HepG2 (cell line): ENCODE measurements at regions not wholly inside any gene's neighbourhood (a gene's known extent, or its start where the extent isn't known, plus 50 kb on each side); places are given as distances from the start of the nearest gene placed in this dataset.

ENCODE experiments used
- ATAC-seq: fragments of 200-7000 bp; cut with Tn5 transposase; 3 replicates; pipeline ENCODE4 v1.9.1; 2020; ENCODE audit warnings: mild to moderate bottlenecking, moderate library complexity
- BruUV-seq: library from RNA; stranded (reverse); fragments of 400-500 nt; replicated peaks from 2 replicates; lab custom pipeline; 2021; lab: Mats Ljungman, UMichigan
- CTCF ChIA-PET: fragments of 300-600 bp; formaldehyde crosslinking; extraction: SDS; loops from one replicate; lab custom pipeline; 2021; ENCODE audit warnings: low total read pairs, inconsistent platforms, low intra/inter-chr PET ratio; lab: Yijun Ruan, JAX
- POLR2A ChIA-PET: fragments of 350-600 bp; sonication (Branson Sonifier 250); formaldehyde crosslinking; loops from one replicate; lab custom pipeline; 2020; ENCODE audit warnings: antibody characterized with exemption, inconsistent platforms; lab: Yijun Ruan, JAX
- DNase-seq: peaks from one replicate; pipeline ENCODE4 v3.0.0-alpha.2; 2015; ENCODE audit warnings: low spot score
- FAIRE-seq: peaks from 3 replicates; lab custom pipeline; 2011; peaks lifted over from hg19 to GRCh38; lab: Jason Lieb, UNC
- H2AFZ ChIP-seq: one replicate; pipeline ENCODE4 v1.6.1; 2011; ENCODE audit warnings: low read length, inconsistent platforms
- H3K27ac ChIP-seq: fragments of 300-600 bp; 3 replicates; pipeline ENCODE4 v1.8.0; 2011; ENCODE audit warnings: mixed run types, mild to moderate bottlenecking, mixed read lengths, low read length, inconsistent platforms; ENCODE audit not compliant: insufficient read depth; ENCODE audit errors: extremely low read length
- H3K27me3 ChIP-seq, 2 experiments: fragments of 200-600 bp in 1 of 2; 2 replicates in 1 of 2; 3 replicates in 1 of 2; pipeline versions ENCODE4 v1.6.0 to v1.8.0; 2011; ENCODE audit warnings: low read length in 2 of 2, mild to moderate bottlenecking in 2 of 2, moderate library complexity in 2 of 2, inconsistent platforms in 1 of 2; ENCODE audit not compliant: insufficient read depth in 2 of 2, control insufficient read depth in 1 of 2
- H3K36me3 ChIP-seq, 2 experiments: fragments of 200-600 bp in 1 of 2; replicated peaks in 1 of 2; 2 replicates in 1 of 2; 3 replicates in 1 of 2; pipeline versions ENCODE4 v1.5.1 to v1.8.0; 2011; ENCODE audit warnings: low read length in 2 of 2, inconsistent platforms in 1 of 2; ENCODE audit not compliant: insufficient read depth in 2 of 2, control insufficient read depth in 1 of 2
- H3K4me1 ChIP-seq: 2 replicates; pipeline ENCODE4 v1.5.1; 2012; ENCODE audit warnings: low read length, inconsistent platforms; ENCODE audit not compliant: insufficient read depth
- H3K4me2 ChIP-seq: 2 replicates; pipeline ENCODE4 v1.6.0; 2011; ENCODE audit warnings: low read depth, low read length, inconsistent platforms
- H3K4me3 ChIP-seq, 3 experiments: fragments of 200-600 bp in 1 of 3; sonication (generic), shearing (Covaris generic) in 1 of 3; replicated peaks in 1 of 3; 2 replicates each; pipeline ENCODE4 v1.5.1; 2011 to 2016; ENCODE audit warnings: low read length in 3 of 3, inconsistent platforms in 2 of 3, low read depth in 2 of 3, mild to moderate bottlenecking in 2 of 3, control low read depth in 1 of 3, mixed read lengths in 1 of 3; ENCODE audit not compliant: insufficient read depth in 1 of 3
- H3K79me2 ChIP-seq: one replicate; pipeline ENCODE4 v1.6.1; 2011; ENCODE audit warnings: low read length, inconsistent platforms; ENCODE audit not compliant: insufficient read depth
- H3K9ac ChIP-seq: 2 replicates; pipeline ENCODE4 v1.6.0; 2011; ENCODE audit warnings: mild to moderate bottlenecking, low read depth, low read length, inconsistent platforms; ENCODE audit not compliant: insufficient read depth
- H3K9me3 ChIP-seq: 2 replicates; pipeline ENCODE4 v1.5.1; 2012; ENCODE audit warnings: mild to moderate bottlenecking, low read length
- H4K20me1 ChIP-seq: 2 replicates; pipeline ENCODE4 v1.6.0; 2011; ENCODE audit warnings: inconsistent platforms, mild to moderate bottlenecking, low read length, moderate library complexity; ENCODE audit not compliant: insufficient read depth
- ATF7 ChIP-seq, 2 experiments: fragments of 450-650 bp in 1 of 2; sonication (generic) in 1 of 2; formaldehyde crosslinking in 1 of 2; IDR thresholded peaks; 2 replicates each; pipeline versions ENCODE4 v1.4.0 to v1.6.1; 2016 to 2020; ENCODE audit warnings: antibody characterized with exemption in 1 of 2, mild to moderate bottlenecking in 1 of 2, missing genetic modification reagents in 1 of 2
- CREB1 ChIP-seq, 2 experiments: fragments of 450-650 bp in 1 of 2; IDR thresholded peaks; 2 replicates each; pipeline ENCODE4 v1.6.1; 2016 to 2017; ENCODE audit warnings: control low read depth in 1 of 2, mild to moderate bottlenecking in 1 of 2, missing compliant biosample characterization in 1 of 2, missing genetic modification characterization in 1 of 2
- GATAD2A ChIP-seq: IDR thresholded peaks from 2 replicates; pipeline ENCODE4 v1.6.1; 2016
- MTF2 ChIP-seq: sonication (generic); formaldehyde crosslinking; IDR thresholded peaks from 2 replicates; pipeline ENCODE4 v1.5.0; 2020; ENCODE audit warnings: missing genetic modification reagents, borderline replicate concordance
- PBX3 ChIP-seq: sonication (generic); formaldehyde crosslinking; IDR thresholded peaks from 2 replicates; pipeline ENCODE4 v1.8.1; 2023; ENCODE audit warnings: missing genetic modification reagents, inconsistent platforms, borderline replicate concordance
- ZNF549 ChIP-seq: sonication (generic); formaldehyde crosslinking; IDR thresholded peaks from 2 replicates; pipeline ENCODE4 v1.5.0; 2020; ENCODE audit warnings: missing genetic modification reagents
- ZNF564 ChIP-seq: sonication (generic); formaldehyde crosslinking; IDR thresholded peaks from 2 replicates; pipeline ENCODE4 v1.8.1; 2023; ENCODE audit warnings: mild to moderate bottlenecking, missing genetic modification reagents
- WGBS: methylation state at CpG from one replicate; pipeline ENCODE4 v1.1.6; 2017; ENCODE audit warnings: low lambda C conversion rate; 5-methylcytosine and 5-hydroxymethylcytosine counted together
- in situ Hi-C: cut with HindIII; loops from 2 replicates; pipeline ENCODE4 v1.10.0; 2017; ENCODE audit warnings: low pct_unique_long_range_greater_than_20kb; ENCODE audit not compliant: extremely low pct_ligation_motif_present
- intact Hi-C: fragments of 100-400 bp; cut with micrococcal nuclease; formaldehyde crosslinking; loops from one replicate; pipeline ENCODE4 v1.10.0; 2022; ENCODE audit not compliant: unreplicated experiment

- no TSS peak for BruUV-seq
- Histone ChIP-seq H3K4me1 (no peaks in the 10 kb centered on the region), H3K9ac (no peak overlapping the region), H2AFZ (no peak overlapping the region), H3K27me3 (peaks cover 0 to 4% of the 10 kb centered on the region in 2 experiments; a peak in 2 of 5 replicates), H3K9me3 (peaks cover 6% of the 10 kb centered on the region), H3K36me3 (no peaks in the 10 kb centered on the region), H3K27ac (no peak overlapping the region), H3K79me2 (no peaks in the 10 kb centered on the region), H3K4me3 (no peak overlapping the region), H3K4me2 (no peak overlapping the region), H4K20me1 (no peaks in the 10 kb centered on the region)
- TF ChIP-seq MTF2 (CRISPR knock-in tag), result no peak
- TF ChIP-seq ZNF549, result no peak
- TF ChIP-seq PBX3 (CRISPR knock-in tag), result no peak
- TF ChIP-seq ZNF564 (CRISPR knock-in tag), result no peak
- ChIA-PET POLR2A (no interaction called here), CTCF (no interaction called here)
- intact Hi-C loops, result no loop called here
- in situ Hi-C loops, result no loop called here
- 18% methylated on average over 6 of the region's 6 CpGs for WGBS
- FAIRE-seq (no peak), ATAC-seq (no peak; the same call in 2 of the 3 replicates), DNase-seq (no peak)
Observed at GRCh38 chr20:58054082-58054779, 174.2 kb downstream of the ANKRD60 start.

GRCh38 chr20:58053391-58054055 lies 174.9 kb downstream of the ANKRD60 start:
- peaks cover 6% of the 10 kb centered on the region for H3K9me3 ChIP-seq
- H4K20me1 ChIP-seq, result 0 out of 2 replicates have a peak, but pooled peaks cover 3% of the 10 kb centered on the region
- H3K36me3 ChIP-seq, result no peaks in the 10 kb centered on the region
- intact Hi-C loops (no loop called here), in situ Hi-C loops (no loop called here)
- TF ChIP-seq CREB1 (IDR thresholded peaks at IDR 0.05), result peak; percentile 98
- TF ChIP-seq CREB1 (CRISPR knock-in tag; IDR thresholded peaks at IDR 0.05), result no peak
- no peak for TF ChIP-seq GATAD2A (CRISPR knock-in tag)
- TF ChIP-seq ATF7 (IDR thresholded peaks at IDR 0.05), result peak; percentile 80
- no peak for TF ChIP-seq ATF7 (CRISPR knock-in tag; IDR thresholded peaks at IDR 0.05)
- H3K4me2 ChIP-seq, result no peak overlapping the region
- H3K79me2 ChIP-seq, result no peaks in the 10 kb centered on the region
- H3K9ac ChIP-seq, result no peak overlapping the region
- POLR2A ChIA-PET, result no interaction called here
- ATAC-seq (no peak), DNase-seq (no peak), FAIRE-seq (no peak)
- H3K4me3 ChIP-seq, result no peak overlapping the region
- no peak overlapping the region for H2AFZ ChIP-seq
- CTCF ChIA-PET, result no interaction called here
- 6% methylated on average over 10 of the region's 10 CpGs for WGBS
- H3K27me3 ChIP-seq, result peaks cover 0 to 4% of the 10 kb centered on the region in 2 experiments; a peak in 2 of 5 replicates
- no TSS peak for BruUV-seq
- no peak overlapping the region for H3K27ac ChIP-seq
- no peaks in the 10 kb centered on the region for H3K4me1 ChIP-seq
